NCI-H1105 treated with DMSO at 0.1 percent for 48 hours (cell line): ENCODE measurements at regions not wholly inside any gene's neighbourhood (a gene's known extent, or its start where the extent isn't known, plus 50 kb on each side); places are given as distances from the start of the nearest gene placed in this dataset.
"Not testable (repeated sequence)": the region's sequence is repeated elsewhere in the genome, so short reads cannot be mapped to it uniquely, and the experiment has no call there.

Experiments
- DNase-seq: peaks from one replicate; lab custom pipeline; 2025; lab: John Stamatoyannopoulos, UW

DNA sequence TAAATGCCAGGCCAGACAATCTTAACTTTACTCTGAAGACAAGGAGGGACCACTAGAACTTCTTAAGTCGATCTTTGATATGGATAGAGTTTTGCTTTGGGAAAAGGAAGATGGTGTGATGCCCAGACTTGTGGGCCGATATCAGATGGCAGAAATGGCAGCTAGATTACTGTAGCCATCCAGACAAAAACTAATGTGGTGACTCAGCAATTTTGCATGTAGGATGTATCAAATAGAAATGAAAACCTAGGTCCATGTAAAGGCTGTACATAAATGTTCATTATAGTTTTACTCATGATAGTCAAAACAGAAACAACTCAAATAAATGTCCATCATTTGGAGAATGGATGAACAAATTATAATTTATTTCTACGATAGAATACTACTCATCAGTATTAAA, 121.5 kb downstream of the APIP start:
- DNase-seq: no peak

DNA sequence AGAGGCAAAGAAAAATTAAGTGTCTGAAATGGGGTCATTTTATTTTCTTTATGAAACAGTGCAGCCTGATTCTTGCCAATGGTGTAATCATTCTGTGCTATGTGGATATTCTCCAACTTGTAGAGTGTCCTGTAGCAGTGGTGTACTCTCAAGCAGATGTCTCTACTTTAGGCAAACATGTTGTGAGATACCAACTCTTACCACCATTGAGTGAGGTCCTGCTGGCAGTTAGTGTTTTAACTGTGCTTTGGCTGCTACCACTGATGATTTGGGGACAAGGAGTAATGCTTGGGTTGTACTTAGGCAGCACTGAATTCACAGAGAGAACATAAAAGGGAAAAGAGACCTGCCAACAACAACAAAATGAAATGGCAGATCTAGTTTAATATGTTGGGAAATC, 122.5 kb downstream of the APIP start:
- no peak for DNase-seq

DNA sequence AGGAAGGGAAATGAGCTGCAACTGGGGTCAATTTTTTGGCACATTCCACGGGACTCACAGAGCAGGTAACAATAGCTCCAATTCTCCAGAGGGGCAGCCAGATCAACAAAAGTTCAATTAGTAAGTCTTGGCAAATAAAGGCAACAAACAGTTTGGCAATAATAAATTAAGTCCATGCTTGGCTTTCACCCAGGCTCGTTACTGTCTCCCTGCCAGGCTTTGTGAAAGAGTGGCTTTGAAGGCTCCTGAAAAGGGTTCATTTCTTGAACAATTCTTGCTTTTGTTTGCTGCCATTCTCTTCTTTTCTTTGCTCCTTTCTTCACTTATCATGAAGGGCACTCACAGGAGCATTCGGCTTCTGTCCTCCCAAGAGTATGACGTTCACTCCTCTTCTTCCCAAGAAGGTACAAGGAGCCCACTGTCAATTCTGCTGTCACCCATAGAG, 123.3 kb downstream of the APIP start:
- DNase-seq: peak; percentile 70

DNA sequence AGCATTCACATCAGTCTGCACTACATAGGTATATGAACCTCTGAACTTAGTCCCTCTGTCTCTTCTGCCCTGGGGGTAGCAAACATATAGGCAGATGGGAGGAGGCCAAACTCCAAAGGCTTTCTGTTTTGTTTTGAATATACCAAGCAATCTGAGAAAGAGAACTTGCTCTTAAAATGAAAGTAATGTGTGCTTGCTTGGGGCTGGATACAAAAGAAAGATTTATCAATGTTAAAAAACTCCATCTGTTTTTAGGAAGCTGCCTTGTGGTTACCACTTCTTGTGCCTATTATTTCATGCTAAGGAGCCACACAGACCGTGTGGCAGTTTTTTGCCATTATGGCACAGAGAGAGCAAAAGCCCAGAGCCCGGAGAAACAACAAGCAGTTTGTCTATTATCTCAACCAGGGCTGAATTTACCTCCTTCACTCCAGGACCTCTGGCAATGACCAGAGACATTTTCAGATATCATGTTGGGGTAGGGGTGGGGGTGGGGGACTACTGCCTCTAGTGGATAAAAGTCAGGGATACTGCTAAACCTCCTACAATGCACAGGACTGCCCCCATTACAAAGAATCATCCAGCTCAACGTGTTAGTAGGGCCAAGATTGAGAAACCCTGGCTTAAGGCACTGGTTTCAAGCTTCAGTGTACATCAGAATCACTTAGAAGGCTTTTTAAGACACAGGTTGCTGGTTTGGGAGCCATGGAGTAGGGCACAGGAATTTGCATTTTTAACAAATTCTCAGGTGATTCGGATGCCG, 124.2 kb downstream of the APIP start:
- DNase-seq: no peak

DNA sequence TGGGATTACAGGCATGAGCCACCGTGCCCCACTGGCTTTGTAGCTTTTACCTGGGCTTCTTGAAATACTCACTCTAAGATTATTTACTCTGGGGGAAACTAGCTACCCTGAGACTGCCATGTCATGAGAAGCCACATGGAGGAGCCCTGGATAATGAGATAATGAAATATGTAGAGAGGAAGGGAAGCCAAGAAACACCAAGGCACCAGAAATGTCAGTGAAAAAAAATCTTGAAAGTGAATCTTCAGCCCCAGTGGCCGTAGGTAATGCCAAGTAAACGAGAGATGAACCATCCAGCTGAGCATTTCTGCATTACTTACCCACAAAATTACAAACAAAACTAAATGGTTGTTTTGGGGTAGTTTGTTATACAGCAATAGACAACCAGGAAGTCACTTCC, 125.6 kb downstream of the APIP start:
- DNase-seq: no peak

DNA sequence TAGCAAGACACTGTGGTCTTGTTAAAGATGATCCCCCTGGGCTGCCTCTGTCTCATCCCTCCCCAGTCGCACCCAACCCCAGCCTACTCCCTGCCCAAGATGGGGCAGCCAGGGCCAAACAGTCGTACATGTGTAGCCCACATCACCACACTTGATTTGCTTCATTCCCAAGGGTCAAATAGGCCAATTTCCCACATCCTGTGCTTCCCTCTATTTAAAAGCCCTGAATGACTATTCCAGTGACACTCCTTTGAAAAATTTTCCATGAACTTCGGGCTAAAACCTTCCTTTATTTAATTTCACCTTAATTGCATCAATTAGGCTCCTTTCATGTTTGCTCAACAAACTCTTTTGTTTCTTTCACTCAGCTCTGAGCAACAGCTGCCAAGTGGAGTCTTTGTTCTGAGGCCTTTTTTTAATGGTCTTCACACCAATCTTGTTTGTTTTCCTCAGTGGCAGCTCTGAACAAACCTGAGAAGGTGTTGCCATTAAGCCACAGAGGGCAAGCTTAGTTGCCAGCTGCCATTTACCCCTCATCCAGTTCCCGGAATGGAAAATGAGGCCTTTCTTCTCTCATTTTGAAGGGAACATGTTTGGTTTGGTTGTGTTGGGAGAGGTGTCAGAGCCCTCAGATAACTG, 126.9 kb downstream of the APIP start:
- DNase-seq: peak; percentile 96

DNA sequence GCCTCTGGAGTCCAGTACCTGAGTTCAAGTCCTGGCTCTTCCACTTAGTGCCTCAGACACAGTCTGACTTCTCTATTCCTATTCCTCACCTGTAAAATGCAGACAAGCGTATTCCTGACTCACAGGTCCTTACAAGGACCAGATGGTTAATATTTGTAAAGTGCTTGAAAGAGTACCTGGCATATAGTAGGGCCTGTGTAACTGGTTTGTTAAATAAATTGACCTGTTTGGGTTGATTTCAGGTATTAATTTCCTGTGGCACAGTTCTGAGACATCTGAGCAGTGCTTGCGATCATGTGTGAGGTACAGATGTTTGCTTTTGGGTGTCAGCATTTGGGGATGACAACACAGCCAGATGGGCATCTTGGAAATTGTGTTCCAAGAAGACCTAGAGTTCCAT, 127.5 kb downstream of the APIP start:
- peak; percentile 17 for DNase-seq

DNA sequence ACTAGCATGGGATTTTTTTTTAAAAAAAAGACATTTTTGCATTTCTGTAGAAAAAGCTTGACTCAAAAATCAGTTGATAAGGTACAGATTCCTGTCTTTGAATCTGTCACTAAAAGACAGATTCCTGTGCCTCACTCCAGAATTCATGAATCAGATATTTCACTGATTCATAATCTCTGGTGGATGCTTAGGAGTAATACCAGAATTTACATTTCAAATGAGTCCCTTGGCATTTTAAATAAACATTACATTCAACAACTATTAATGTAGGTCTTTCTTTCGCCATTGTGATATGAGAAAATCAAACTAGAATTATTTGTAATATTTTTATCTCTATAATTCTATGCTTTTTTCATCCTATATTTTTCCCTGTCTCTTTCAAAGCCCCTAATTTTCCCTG, 128.3 kb downstream of the APIP start:
- no peak for DNase-seq

DNA sequence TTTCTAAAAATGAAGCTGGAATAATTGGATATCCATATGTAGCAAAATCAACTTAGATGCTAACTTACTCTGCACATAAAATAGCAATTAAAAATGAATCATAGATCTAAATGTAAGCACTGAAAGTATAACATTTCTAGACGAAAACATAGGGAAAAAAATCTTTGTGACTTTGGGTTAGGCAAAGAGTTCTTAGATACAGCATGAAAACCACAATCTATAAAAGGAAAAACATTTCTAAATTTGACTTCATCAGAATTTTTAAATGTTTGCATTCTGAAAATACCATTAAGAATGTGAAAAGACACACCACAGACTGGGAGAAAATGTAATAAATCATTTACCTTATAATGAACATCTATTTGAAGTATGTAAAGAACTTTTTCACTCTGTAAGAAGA, 128.8 kb downstream of the APIP start:
- DNase-seq: no peak

DNA sequence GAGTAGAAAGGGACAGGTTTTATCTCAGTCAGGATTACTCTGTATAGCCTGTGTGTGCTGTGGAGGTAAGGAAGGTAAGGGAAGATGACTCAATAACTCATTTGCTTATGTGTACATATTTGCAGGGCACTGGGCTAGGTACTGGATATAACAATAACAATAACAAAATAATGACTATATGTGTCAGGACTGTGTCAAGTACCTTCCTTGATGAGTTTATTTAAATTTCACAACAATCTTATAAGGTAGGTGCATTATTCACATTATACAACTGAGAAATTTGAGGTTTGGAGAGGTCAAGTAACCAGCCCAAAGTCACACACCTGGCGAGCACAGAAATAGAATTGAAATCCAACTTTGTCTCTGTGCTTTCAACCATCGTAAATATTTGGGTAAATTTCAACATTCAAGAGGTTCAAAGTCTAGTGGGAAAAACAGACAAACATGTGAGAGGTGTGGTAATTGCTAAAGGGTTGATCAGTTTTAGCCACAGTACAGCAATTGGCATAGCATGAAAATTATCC, 131.8 kb downstream of the APIP start:
- DNase-seq: no peak

DNA sequence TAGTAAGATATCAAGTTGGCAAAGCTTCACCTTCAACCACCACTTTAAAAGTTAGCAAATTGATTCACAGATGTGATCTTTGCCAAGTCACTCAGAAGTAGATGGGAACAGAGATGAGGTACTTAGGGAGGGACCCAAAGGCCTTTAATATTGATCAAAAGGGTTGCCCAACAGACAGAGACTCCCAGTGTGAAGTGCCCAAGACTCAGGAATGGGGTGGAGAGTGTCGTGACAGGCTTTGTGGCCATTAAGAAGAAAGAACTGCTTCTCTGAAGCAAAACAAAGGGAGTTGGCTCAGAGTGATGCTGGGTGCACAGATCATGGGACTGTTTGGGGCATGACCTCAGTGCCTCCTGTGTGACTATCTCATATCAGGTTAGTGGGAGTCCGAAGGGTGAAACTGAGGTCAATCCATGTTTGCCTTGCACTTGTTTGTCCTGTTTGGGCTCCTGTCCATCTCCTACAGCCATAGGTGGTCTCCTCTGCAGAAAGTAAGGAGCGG, 132.3 kb downstream of the APIP start:
- DNase-seq: no peak

DNA sequence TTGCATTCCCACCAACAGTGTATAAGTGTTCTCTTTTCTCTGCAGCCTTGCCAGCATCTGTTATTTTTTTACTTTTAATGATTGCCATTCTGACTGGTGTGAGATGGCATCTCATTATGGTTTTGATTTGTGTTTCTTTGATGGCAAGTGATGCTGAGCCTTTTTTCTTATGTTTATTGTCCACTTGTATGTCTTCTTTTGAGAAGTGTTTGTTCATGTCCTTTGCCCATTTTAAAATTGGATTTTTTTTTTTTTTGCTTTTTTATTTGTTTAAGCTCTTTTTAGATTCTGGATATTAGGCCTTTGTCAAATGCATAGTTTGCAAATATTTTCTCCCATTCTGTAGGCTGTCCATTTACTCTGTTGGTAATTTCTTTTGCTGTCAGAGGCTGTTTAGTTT, 134.4 kb downstream of the APIP start:
- DNase-seq: not testable (repeated sequence)

DNA sequence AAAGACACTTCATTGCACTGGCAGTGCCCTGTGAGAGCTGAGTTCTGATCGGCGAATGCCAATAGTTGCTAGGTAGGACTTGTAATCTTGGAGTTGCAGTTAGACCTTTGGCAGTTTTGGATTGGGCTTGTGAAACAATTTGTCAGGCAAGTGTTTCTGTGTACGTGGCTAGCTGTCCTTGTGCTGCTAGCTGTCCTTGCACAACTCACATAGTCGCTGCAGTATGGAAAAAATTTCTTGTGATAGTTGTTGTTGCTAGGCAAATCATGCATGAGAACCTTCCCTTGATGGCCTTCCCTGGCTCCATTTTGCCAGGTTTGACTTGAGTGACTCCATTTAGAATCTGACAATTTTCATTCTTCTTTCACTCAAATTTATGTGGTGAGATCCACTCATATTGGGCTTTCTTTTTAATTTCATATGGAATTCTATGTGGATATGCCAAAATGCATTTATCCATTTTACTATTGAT, 140.7 kb downstream of the APIP start:
- DNase-seq: no peak

DNA sequence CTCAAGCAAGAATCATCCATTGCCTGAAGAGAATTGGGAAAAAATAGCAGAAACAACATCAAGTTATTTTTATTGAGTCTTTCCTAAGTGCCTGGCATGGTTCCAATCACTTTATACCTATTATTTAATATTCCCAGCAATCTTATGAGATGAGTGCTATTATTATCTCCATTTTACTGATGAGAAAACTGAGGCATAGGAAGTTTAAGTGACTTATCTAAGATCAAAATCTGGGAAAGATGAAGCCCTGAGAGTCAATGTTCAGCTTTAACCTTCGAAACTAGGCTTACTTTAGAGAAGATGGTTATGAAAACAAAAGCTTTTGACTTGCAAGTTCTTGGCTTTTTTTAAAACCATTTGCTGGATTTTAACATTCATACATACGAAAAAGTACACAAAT, 141.6 kb downstream of the APIP start:
- no peak for DNase-seq

DNA sequence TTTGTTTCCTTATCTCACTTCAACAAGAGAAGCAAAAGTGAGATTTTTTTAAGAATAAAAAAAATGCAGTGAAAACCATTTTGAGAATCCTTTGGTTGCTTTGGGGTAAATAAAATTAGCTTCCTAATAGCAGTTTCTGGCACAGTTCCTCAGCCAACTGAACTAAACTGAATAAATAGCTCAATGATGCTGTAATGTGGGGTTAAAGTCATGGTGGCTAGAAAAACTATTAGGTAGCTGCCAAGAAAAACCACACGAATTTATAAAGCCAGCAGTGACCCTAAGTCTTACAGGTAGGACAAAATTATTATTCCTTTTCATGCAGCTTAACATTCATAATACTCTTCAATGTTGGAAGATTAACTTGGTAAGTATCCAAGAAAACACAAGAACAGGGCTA, 142.4 kb downstream of the APIP start:
- DNase-seq: no peak

DNA sequence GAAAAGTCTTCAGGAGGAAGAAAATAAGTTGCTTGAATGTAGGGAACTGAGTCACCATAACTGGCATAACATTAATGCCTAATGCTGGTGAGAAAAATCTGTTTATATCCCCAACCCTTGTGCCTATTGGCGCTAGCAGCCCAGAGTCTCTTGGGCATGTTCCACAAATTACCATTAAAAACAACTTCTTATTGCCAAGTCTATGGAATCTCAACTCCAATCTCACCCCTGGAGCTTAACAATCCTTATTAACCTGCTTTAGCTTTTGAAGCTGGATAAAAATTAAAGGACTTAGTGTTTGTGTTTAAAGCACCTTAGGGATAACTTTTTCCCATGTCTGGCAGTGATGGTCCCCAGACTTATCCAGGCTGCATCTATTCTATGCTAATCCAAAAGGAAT, 143.0 kb downstream of the APIP start:
- DNase-seq: no peak

DNA sequence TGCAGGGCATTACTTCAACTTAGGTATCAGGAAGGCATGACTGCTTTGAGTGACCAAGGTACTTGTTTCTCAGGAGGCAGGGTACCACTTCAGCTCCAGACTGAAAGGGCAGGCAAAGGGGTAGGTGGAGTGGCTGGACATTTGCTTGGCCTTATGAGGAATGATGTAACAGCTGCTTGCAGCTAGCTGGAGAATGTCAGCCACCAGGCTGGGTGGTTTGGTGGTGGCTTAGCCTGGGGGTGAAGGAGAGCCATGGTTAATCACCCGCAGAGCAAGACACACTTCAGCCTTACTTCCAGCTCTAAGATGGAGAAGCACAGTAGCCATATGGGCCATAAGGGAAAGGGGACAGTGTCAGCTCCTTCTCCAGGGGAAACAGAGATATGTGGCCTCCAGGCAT, 146.1 kb downstream of the APIP start:
- DNase-seq: no peak

DNA sequence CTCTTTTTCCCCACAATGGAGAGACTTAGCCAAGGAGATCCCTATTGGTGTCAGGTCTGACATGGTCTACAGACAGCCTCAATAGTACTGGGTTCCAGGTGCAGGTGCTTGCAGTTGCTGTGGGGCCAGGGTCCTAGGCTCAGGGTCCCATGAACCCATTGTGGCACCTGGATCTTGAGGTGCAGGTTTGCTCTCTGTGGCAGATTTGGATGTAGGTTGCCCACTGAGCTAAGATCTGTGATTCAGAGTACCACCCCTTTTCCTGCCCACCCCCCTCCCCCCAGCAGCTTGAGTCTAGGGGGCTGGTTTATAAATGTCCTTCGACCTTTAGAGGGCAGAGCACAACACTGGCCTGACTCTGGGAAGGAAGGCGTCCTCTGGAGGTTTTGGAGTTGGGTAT, 147.0 kb downstream of the APIP start:
- no peak for DNase-seq

DNA sequence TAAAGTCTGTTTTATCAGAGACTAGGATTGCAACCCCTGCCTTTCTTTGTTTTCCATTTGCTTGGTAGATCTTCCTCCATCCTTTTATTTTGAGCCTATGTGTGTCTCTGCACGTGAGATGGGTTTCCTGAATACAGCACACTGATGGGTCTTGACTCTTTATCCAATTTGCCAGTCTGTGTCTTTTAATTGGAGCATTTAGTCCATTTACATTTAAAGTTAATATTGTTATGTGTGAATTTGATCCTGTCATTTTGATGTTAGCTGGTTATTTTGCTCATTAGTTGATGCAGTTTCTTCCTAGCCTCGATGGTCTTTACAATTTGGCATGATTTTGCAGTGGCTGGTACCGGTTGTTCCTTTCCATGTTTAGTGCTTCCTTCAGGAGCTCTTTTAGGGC, 141.7 kb downstream of the EHF start:
- DNase-seq: not testable (repeated sequence)

DNA sequence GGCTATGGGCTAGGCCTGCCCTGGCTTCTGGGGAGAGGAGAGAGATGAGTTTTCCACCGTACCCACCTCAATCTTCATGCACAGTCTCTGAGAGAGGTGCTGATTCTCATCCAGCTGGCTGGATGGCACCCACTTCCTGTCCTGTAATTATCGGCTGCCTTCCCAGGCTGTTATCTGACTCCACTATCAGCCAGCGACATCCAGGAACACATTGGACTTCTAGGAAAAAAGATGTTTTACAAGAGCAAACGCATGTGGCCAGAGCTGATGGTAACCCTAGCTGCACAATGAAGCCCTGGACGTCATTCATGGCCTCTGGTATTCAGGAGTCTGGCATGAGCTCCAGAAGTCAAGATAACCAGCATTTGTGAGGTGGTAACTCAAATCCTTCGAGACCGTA, 137.4 kb downstream of the EHF start:
- DNase-seq: no peak

DNA sequence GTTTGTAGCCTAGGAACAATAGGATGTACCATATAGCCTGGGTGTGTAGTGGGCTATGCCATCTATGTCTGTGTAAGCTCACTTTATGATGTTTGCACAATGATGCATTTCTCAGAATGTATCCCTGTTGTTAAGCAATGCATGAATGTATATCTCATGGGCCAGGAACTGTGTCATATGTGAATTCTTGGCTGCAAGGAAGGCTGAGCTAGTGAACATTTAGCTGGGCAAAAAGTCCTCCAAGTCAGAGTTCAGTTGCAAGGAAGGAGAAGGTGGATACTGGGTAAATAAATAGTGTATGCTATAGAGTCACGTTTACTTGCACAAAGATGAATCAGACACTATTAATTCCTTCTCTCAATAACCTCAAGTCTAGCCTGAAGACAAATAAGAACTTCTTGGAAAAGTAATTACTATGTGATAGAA, 136.1 kb downstream of the EHF start:
- DNase-seq: no peak

DNA sequence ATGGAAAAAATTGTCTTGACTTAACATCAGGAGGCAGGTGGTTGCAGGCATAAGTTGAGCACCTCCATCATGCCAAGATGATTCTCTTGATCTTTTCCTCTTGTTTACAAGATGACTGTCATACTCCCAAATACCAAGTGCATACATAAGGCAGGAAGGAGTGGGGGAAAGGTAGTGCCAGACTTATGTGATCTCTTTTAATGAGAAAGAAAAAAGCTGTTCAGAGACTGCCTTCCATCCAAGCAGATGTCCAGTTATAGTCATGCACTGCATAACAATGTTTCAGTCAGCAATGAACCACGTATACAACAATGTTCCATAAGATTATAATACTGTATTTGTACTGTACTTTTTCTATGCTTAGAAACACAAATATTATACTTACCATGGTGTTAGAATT, 135.7 kb downstream of the EHF start:
- no peak for DNase-seq

DNA sequence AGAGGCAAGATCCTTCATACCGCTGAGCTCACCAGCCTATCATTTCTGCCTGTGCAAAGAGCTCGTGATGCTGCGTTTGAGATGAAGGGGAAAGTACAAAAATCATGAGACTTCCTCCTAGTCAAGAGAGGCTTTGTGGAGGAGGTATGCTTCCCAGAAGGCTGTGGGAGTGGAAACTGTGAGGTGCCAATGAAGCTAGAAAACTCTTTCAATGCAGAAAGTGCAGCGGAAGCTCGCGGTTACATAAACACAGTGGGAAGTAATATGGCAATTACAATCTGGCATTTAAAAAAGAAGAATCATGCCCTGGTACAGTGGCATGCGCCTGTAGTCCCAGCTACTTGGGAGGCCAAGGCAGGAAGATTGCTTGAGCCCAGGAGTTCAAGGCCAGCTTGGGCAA, 134.8 kb downstream of the EHF start:
- no peak for DNase-seq
